SW480 (cell line): ENCODE measurements at regions not wholly inside any gene's neighbourhood (a gene's known extent, or its start where the extent isn't known, plus 50 kb on each side); places are given as distances from the start of the nearest gene placed in this dataset.
A peak's percentile ranks its signal among the peaks of the same experiment; 100 is the strongest.

Experiments
- DNase-seq: peaks from one replicate; pipeline ENCODE4 v3.0.0-alpha.2; 2016; ENCODE audit warnings: low spot score

- DNase-seq = no peak
Observed at GRCh38 chr3:66592927-66593625, 92.3 kb upstream of the LRIG1 start.

GRCh38 chr3:66593978-66594377 lies 93.2 kb upstream of the LRIG1 start:
- peak; percentile 94 for DNase-seq

GRCh38 chr3:66597308-66597863 lies 96.6 kb upstream of the LRIG1 start:
- DNase-seq = no peak

- no peak for DNase-seq
Observed at GRCh38 chr3:66598168-66598567, 97.3 kb upstream of the LRIG1 start.

- DNase-seq = no peak
Observed at GRCh38 chr3:66602237-66602636, 101.4 kb upstream of the LRIG1 start.

GRCh38 chr3:66602691-66603090 lies 101.9 kb upstream of the LRIG1 start:
- DNase-seq = no peak

GRCh38 chr3:66603151-66603611 lies 102.4 kb upstream of the LRIG1 start:
- DNase-seq = peak; percentile 42

GRCh38 chr3:66604481-66604880 lies 103.7 kb upstream of the LRIG1 start:
- no peak for DNase-seq

- no peak for DNase-seq
Observed at GRCh38 chr3:66606126-66606525, 105.3 kb upstream of the LRIG1 start.

- DNase-seq = no peak
Observed at GRCh38 chr3:66606868-66607267, 106.0 kb upstream of the LRIG1 start.

GRCh38 chr3:66609660-66610561 lies 109.1 kb upstream of the LRIG1 start:
- no peak for DNase-seq

- no peak for DNase-seq
Observed at GRCh38 chr3:66610562-66610909, 109.7 kb upstream of the LRIG1 start.

- no peak for DNase-seq
Observed at GRCh38 chr3:66615643-66616301, 115.0 kb upstream of the LRIG1 start.

GRCh38 chr3:66617351-66617750 lies 116.5 kb upstream of the LRIG1 start:
- no peak for DNase-seq

GRCh38 chr3:66618066-66618465 lies 117.2 kb upstream of the LRIG1 start:
- DNase-seq = no peak

- no peak for DNase-seq
Observed at GRCh38 chr3:66620296-66620695, 119.5 kb upstream of the LRIG1 start.

- DNase-seq = no peak
Observed at GRCh38 chr3:66622756-66623457, 122.1 kb upstream of the LRIG1 start.

GRCh38 chr3:66625505-66626216 lies 124.8 kb upstream of the LRIG1 start:
- no peak for DNase-seq

- DNase-seq = no peak
Observed at GRCh38 chr3:66629150-66629981, 128.5 kb upstream of the LRIG1 start.

- no peak for DNase-seq
Observed at GRCh38 chr3:66629982-66630368, 129.2 kb upstream of the LRIG1 start.
